Activated naive CD4-positive, alpha-beta T cell treated with anti-CD3 and anti-CD28 coated beads, Interleukin-2, amount 10 ng/mL, durations not matched to agents 7 days and 5 days (primary cell): ENCODE measurements at regions not wholly inside any gene's neighbourhood (a gene's known extent, or its start where the extent isn't known, plus 50 kb on each side); places are given as distances from the start of the nearest gene placed in this dataset.

ENCODE experiments used
- CTCF ChIA-PET: fragments of 350-600 bp; sonication (Branson Sonifier 250); formaldehyde crosslinking; loops from one replicate; lab custom pipeline; 2021; ENCODE audit warnings: antibody characterized with exemption; lab: Charles Lee
- DNase-seq: peaks from one replicate; pipeline ENCODE4 v3.0.0-alpha.2; 2020
- H3K27ac Mint-ChIP-seq: one replicate; pipeline ENCODE4 v1.8.0; 2021; ENCODE audit warnings: mild to moderate bottlenecking, moderate library complexity, mixed read lengths
- H3K27me3 Mint-ChIP-seq: one replicate; pipeline ENCODE4 v1.8.0; 2021; ENCODE audit warnings: mild to moderate bottlenecking, mixed read lengths
- H3K36me3 Mint-ChIP-seq: one replicate; pipeline ENCODE4 v1.8.0; 2021; ENCODE audit warnings: mixed read lengths
- H3K4me1 Mint-ChIP-seq: one replicate; pipeline ENCODE4 v1.8.0; 2021; ENCODE audit warnings: mixed read lengths
- H3K4me3 Mint-ChIP-seq: one replicate; pipeline ENCODE4 v1.8.0; 2021; ENCODE audit warnings: mild to moderate bottlenecking, moderate library complexity, mixed read lengths
- H3K9me3 Mint-ChIP-seq: one replicate; pipeline ENCODE4 v1.8.0; 2021; ENCODE audit warnings: mixed read lengths

GRCh38 chr11:128201801-128202200 lies 385.6 kb downstream of the ETS1 start:
- CTCF ChIA-PET, result interaction anchor here (1.7 kb wide), 1 partner anchor 29 kb away, joined by 4 read pairs; no protein-coding TSS in a partner anchor

GRCh38 chr11:128201009-128201408 lies 386.3 kb downstream of the ETS1 start:
- CTCF ChIA-PET, result interaction anchor here (1.2 to 1.7 kb wide), 2 partner anchors 29 to 557 kb away, joined by 3 to 4 read pairs; no protein-coding TSS in a partner anchor
- no peak overlapping the region for H3K4me3 Mint-ChIP-seq
- no peaks in the 10 kb centered on the region for H3K36me3 Mint-ChIP-seq
- H3K4me1 Mint-ChIP-seq, result peaks cover 3% of the 10 kb centered on the region
- DNase-seq, result no peak
- no peaks in the 10 kb centered on the region for H3K27me3 Mint-ChIP-seq
- H3K9me3 Mint-ChIP-seq, result no peaks in the 10 kb centered on the region
- H3K27ac Mint-ChIP-seq, result no peak overlapping the region

More at GRCh38 chr11:128201801-128202200, 385.6 kb downstream of the ETS1 start:
- DNase-seq, result no peak
- peaks cover 2% of the 10 kb centered on the region for H3K36me3 Mint-ChIP-seq
- H3K4me3 Mint-ChIP-seq, result no peak overlapping the region
- no peaks in the 10 kb centered on the region for H3K27me3 Mint-ChIP-seq
- no peak overlapping the region for H3K27ac Mint-ChIP-seq
- H3K9me3 Mint-ChIP-seq, result peaks cover 2% of the 10 kb centered on the region
- no peaks in the 10 kb centered on the region for H3K4me1 Mint-ChIP-seq

- Mint-ChIP-seq H3K27ac (no peak overlapping the region), H3K9me3 (no peaks in the 10 kb centered on the region), H3K36me3 (no peaks in the 10 kb centered on the region), H3K4me1 (peaks cover 7% of the 10 kb centered on the region), H3K4me3 (no peak overlapping the region), H3K27me3 (no peaks in the 10 kb centered on the region)
- no peak for DNase-seq
- CTCF ChIA-PET, result interaction anchor here (1.2 to 1.7 kb wide), 2 partner anchors 28 to 557 kb away, joined by 3 to 4 read pairs; no protein-coding TSS in a partner anchor
These were observed 386.9 kb downstream of the ETS1 start for GRCh38 chr11:128200467-128200866.

- no peak overlapping the region for H3K4me3 Mint-ChIP-seq
- no peaks in the 10 kb centered on the region for H3K27me3 Mint-ChIP-seq
- H3K36me3 Mint-ChIP-seq, result no peaks in the 10 kb centered on the region
- no peak overlapping the region for H3K27ac Mint-ChIP-seq
- DNase-seq, result no peak
- H3K4me1 Mint-ChIP-seq, result peaks cover 29% of the 10 kb centered on the region
- H3K9me3 Mint-ChIP-seq, result no peaks in the 10 kb centered on the region
- CTCF ChIA-PET, result interaction anchor here (1.1 to 2.1 kb wide), 2 partner anchors 10 to 434 kb away, joined by 3 to 8 read pairs; no protein-coding TSS in a partner anchor
These were observed 389.1 kb downstream of the ETS1 start for GRCh38 chr11:128198216-128198772.

- no peak for DNase-seq
- Mint-ChIP-seq H3K9me3 (no peaks in the 10 kb centered on the region), H3K27me3 (no peaks in the 10 kb centered on the region), H3K4me3 (no peak overlapping the region), H3K4me1 (peaks cover 36% of the 10 kb centered on the region), H3K36me3 (no peaks in the 10 kb centered on the region), H3K27ac (no peak overlapping the region)
- CTCF ChIA-PET, result interaction anchor here (0.6 to 3.7 kb wide), 4 partner anchors 24 to 443 kb away, joined by 3 to 34 read pairs (median 4); no protein-coding TSS in a partner anchor
These were observed 391.1 kb downstream of the ETS1 start for GRCh38 chr11:128196235-128196634.

GRCh38 chr11:128195756-128196155 lies 391.6 kb downstream of the ETS1 start:
- no peak overlapping the region for H3K27ac Mint-ChIP-seq
- DNase-seq, result no peak
- CTCF ChIA-PET, result interaction anchor here (0.6 to 3.7 kb wide), 6 partner anchors 24 to 635 kb away, joined by 3 to 34 read pairs (median 4); no protein-coding TSS in a partner anchor
- no peaks in the 10 kb centered on the region for H3K36me3 Mint-ChIP-seq
- H3K4me3 Mint-ChIP-seq, result no peak overlapping the region
- H3K4me1 Mint-ChIP-seq, result peaks cover 41% of the 10 kb centered on the region
- H3K9me3 Mint-ChIP-seq, result no peaks in the 10 kb centered on the region
- H3K27me3 Mint-ChIP-seq, result no peaks in the 10 kb centered on the region

- Mint-ChIP-seq H3K27ac (peak overlapping the region; percentile 2), H3K9me3 (no peaks in the 10 kb centered on the region), H3K27me3 (no peaks in the 10 kb centered on the region), H3K4me1 (peaks cover 47% of the 10 kb centered on the region), H3K4me3 (no peak overlapping the region), H3K36me3 (no peaks in the 10 kb centered on the region)
- CTCF ChIA-PET, result interaction anchor here (0.6 to 3.7 kb wide), 6 partner anchors 94 to 636 kb away, joined by 3 to 34 read pairs (median 4); no protein-coding TSS in a partner anchor
- DNase-seq, result peak; percentile 74
These were observed 392.2 kb downstream of the ETS1 start for GRCh38 chr11:128195057-128195751.

GRCh38 chr11:128194216-128194615 lies 393.1 kb downstream of the ETS1 start:
- peaks cover 54% of the 10 kb centered on the region for H3K4me1 Mint-ChIP-seq
- CTCF ChIA-PET, result interaction anchor here (1.2 to 3.7 kb wide), 6 partner anchors 36 to 672 kb away, joined by 3 to 34 read pairs (median 5); no protein-coding TSS in a partner anchor
- no peaks in the 10 kb centered on the region for H3K9me3 Mint-ChIP-seq
- H3K27ac Mint-ChIP-seq, result no peak overlapping the region
- no peaks in the 10 kb centered on the region for H3K36me3 Mint-ChIP-seq
- H3K4me3 Mint-ChIP-seq, result no peak overlapping the region
- no peaks in the 10 kb centered on the region for H3K27me3 Mint-ChIP-seq
- no peak for DNase-seq

- Mint-ChIP-seq H3K27ac (no peak overlapping the region), H3K36me3 (no peaks in the 10 kb centered on the region), H3K4me3 (no peak overlapping the region), H3K9me3 (no peaks in the 10 kb centered on the region), H3K27me3 (no peaks in the 10 kb centered on the region), H3K4me1 (peaks cover 54% of the 10 kb centered on the region)
- CTCF ChIA-PET, result interaction anchor here (0.8 to 3.7 kb wide), 5 partner anchors 20 to 672 kb away, joined by 3 to 34 read pairs (median 4); no protein-coding TSS in a partner anchor
- no peak for DNase-seq
These were observed 393.7 kb downstream of the ETS1 start for GRCh38 chr11:128193615-128194014.

- peak overlapping the region; percentile 3 for H3K4me3 Mint-ChIP-seq
- H3K9me3 Mint-ChIP-seq, result peaks cover 9% of the 10 kb centered on the region
- peak; percentile 60 for DNase-seq
- H3K36me3 Mint-ChIP-seq, result peaks cover 4% of the 10 kb centered on the region
- H3K27ac Mint-ChIP-seq, result peak overlapping the region; percentile 63
- peaks cover 46% of the 10 kb centered on the region for H3K4me1 Mint-ChIP-seq
- CTCF ChIA-PET, result interaction anchor here (0.6 to 2.8 kb wide), 6 partner anchors 18 to 586 kb away, joined by 3 to 13 read pairs (median 4); no protein-coding TSS in a partner anchor
- no peaks in the 10 kb centered on the region for H3K27me3 Mint-ChIP-seq
These were observed 397.0 kb downstream of the ETS1 start for GRCh38 chr11:128190312-128190711.

- CTCF ChIA-PET, result interaction anchor here (0.9 to 2.8 kb wide), 5 partner anchors 18 to 587 kb away, joined by 3 to 13 read pairs (median 5); no protein-coding TSS in a partner anchor
- peak overlapping the region; percentile 63 for H3K27ac Mint-ChIP-seq
- no peak for DNase-seq
- peaks cover 41% of the 10 kb centered on the region for H3K4me1 Mint-ChIP-seq
- peaks cover 13% of the 10 kb centered on the region for H3K9me3 Mint-ChIP-seq
- no peaks in the 10 kb centered on the region for H3K27me3 Mint-ChIP-seq
- H3K4me3 Mint-ChIP-seq, result no peak overlapping the region
- peaks cover 4% of the 10 kb centered on the region for H3K36me3 Mint-ChIP-seq
These were observed 397.5 kb downstream of the ETS1 start for GRCh38 chr11:128189823-128190222.

- Mint-ChIP-seq H3K36me3 (peaks cover 4% of the 10 kb centered on the region), H3K27ac (no peak overlapping the region), H3K27me3 (no peaks in the 10 kb centered on the region), H3K9me3 (peaks cover 16% of the 10 kb centered on the region), H3K4me3 (no peak overlapping the region), H3K4me1 (peaks cover 27% of the 10 kb centered on the region)
- no peak for DNase-seq
- CTCF ChIA-PET, result interaction anchor here (1.0 kb wide), 1 partner anchor 28 kb away, joined by 3 read pairs; no protein-coding TSS in a partner anchor
These were observed 398.9 kb downstream of the ETS1 start for GRCh38 chr11:128188346-128189004.

GRCh38 chr11:128187835-128188234 lies 399.5 kb downstream of the ETS1 start:
- H3K27ac Mint-ChIP-seq, result no peak overlapping the region
- CTCF ChIA-PET, result interaction anchor here (1.0 to 1.2 kb wide), 2 partner anchors 15 to 28 kb away, joined by 3 read pairs; no protein-coding TSS in a partner anchor
- peaks cover 4% of the 10 kb centered on the region for H3K36me3 Mint-ChIP-seq
- no peaks in the 10 kb centered on the region for H3K27me3 Mint-ChIP-seq
- peaks cover 28% of the 10 kb centered on the region for H3K4me1 Mint-ChIP-seq
- DNase-seq, result no peak
- no peak overlapping the region for H3K4me3 Mint-ChIP-seq
- H3K9me3 Mint-ChIP-seq, result peaks cover 16% of the 10 kb centered on the region
